HCT116 (cell line): ENCODE measurements at regions not wholly inside any gene's neighbourhood (a gene's known extent, or its start where the extent isn't known, plus 50 kb on each side); places are given as distances from the start of the nearest gene placed in this dataset.

Experiments used
- CTCF ChIP-seq, 3 experiments: fragments of 200-600 bp in 1 of 3; sonication (generic) in 1 of 3; IDR thresholded peaks in 2 of 3; conservative IDR thresholded peaks in 1 of 3; 2 replicates each; pipeline ENCODE4 v1.5.1; 2012 to 2017; ENCODE audit warnings: low read depth in 2 of 3, low read length in 2 of 3, antibody characterized with exemption in 1 of 3, borderline replicate concordance in 1 of 3, control low read depth in 1 of 3, mild to moderate bottlenecking in 1 of 3, mixed read lengths in 1 of 3, mixed run types in 1 of 3, moderate library complexity in 1 of 3; ENCODE audit not compliant: insufficient read depth in 1 of 3
- EZH2 ChIP-seq: fragments of 200-600 bp; sonication (generic); IDR thresholded peaks from 2 replicates; pipeline ENCODE4 v1.6.1; 2017; ENCODE audit warnings: antibody characterized with exemption, mixed run types
- EZH2phosphoT487 ChIP-seq: fragments of 200-600 bp; IDR thresholded peaks from 2 replicates; pipeline ENCODE4 v1.6.1; 2018; ENCODE audit warnings: antibody characterized with exemption, borderline replicate concordance
- POLR2AphosphoS5 ChIP-seq: IDR thresholded peaks from 2 replicates; pipeline ENCODE4 v1.6.1; 2011; ENCODE audit warnings: mild to moderate bottlenecking, low read depth, low read length, moderate library complexity
- ZBTB33 ChIP-seq: IDR thresholded peaks from 2 replicates; pipeline ENCODE4 v1.6.1; 2011; ENCODE audit warnings: mild to moderate bottlenecking, low read length, moderate library complexity; ENCODE audit not compliant: insufficient replicate concordance; ENCODE audit errors: extremely low read depth

GRCh38 chr12:116492703-116493324, 66.4 kb upstream of the MAP1LC3B2 start:
- no peak for TF ChIP-seq EZH2
- no peak for TF ChIP-seq EZH2phosphoT487
- TF ChIP-seq ZBTB33: no peak
- no peak for TF ChIP-seq CTCF (IDR thresholded peaks at IDR 0.05 in 2 of 3, conservative IDR thresholded peaks at IDR 0.05 in 1 of 3; ENCODE audit: borderline replicate concordance in 1 of 3, insufficient read depth in 1 of 3, low read depth in 2 of 3, low read length in 2 of 3)
- no peak for TF ChIP-seq POLR2AphosphoS5
